Mucosa of rectum (tissue), 2 donors: ENCODE measurements at regions not wholly inside any gene's neighbourhood (a gene's known extent, or its start where the extent isn't known, plus 50 kb on each side); places are given as distances from the start of the nearest gene placed in this dataset.
A peak's percentile ranks its signal among the peaks of the same experiment; 100 is the strongest.

Source experiments
- H3K27ac ChIP-seq, 2 donors: one replicate each; pipeline ENCODE4 v1.7.0; 2013; ENCODE audit warnings: inconsistent platforms in 2 of 2, low read depth in 2 of 2, low read length in 2 of 2
- H3K27me3 ChIP-seq, 2 donors: one replicate each; pipeline ENCODE4 v1.7.0; 2013; ENCODE audit warnings: low read length in 2 of 2; ENCODE audit not compliant: control insufficient read depth in 2 of 2, insufficient read depth in 2 of 2
- H3K36me3 ChIP-seq, 2 donors: one replicate each; pipeline ENCODE4 v1.7.0; 2013; ENCODE audit warnings: low read length in 2 of 2; ENCODE audit not compliant: control insufficient read depth in 2 of 2, insufficient read depth in 2 of 2
- H3K4me1 ChIP-seq, 2 donors: one replicate each; pipeline ENCODE4 v1.7.0; 2013; ENCODE audit warnings: low read length in 2 of 2, mild to moderate bottlenecking in 1 of 2; ENCODE audit not compliant: control insufficient read depth in 2 of 2, insufficient read depth in 2 of 2
- H3K4me3 ChIP-seq, 2 donors: one replicate each; pipeline ENCODE4 v1.7.0; 2013; ENCODE audit warnings: low read length in 2 of 2
- H3K9ac ChIP-seq, 2 donors: one replicate each; pipeline ENCODE4 v1.7.0; 2013; ENCODE audit warnings: low read length in 2 of 2, low read depth in 1 of 2, mild to moderate bottlenecking in 1 of 2
- H3K9me3 ChIP-seq, 2 donors: one replicate each; pipeline ENCODE4 v1.7.0; 2013; ENCODE audit warnings: low read length in 2 of 2; ENCODE audit not compliant: control insufficient read depth in 2 of 2
- donor health status: healthy.
- donor health status: Normal muscosa, but diverticular disease.

DNA sequence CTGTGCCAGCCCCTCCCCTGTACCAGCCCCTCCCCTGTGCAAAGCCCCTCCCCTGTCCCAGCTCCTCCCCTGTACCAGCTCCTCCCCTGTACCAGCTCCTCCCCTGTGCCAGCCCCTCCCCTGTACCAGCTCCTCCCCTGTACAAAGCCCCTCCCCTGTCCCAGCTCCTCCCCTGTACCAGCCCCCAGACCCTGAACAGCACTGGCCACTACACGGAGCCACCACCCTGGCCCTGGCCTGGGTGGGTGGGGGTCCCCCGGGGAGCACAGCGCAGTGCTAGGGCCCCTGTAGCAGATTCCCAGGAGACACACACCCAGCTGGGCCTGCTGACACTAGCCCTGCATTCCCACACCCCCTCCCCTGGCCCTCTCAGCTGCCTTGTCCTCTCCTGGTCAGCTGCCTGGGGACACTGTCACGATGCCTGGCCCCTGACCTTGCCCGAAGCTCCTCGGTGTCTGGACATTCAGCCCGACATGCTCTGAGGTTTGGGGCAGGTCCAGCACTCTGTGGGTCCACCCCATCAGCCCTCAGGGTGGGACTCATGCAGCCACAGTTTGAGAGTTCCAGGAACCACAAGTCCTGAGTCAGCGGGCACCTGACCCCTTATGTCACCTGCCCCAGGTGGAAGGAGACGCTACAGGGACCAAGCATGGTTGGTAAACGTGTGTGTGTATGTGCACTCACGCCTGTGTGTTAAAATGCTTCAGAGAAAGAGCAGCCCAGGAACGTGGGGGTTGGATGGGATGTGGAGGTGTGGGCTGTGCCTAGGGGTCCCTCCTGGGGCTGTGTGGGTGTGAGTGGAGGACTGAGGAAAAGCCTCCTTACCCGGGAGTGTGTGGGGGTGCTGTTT, 114.2 kb downstream of the METRNL start:
- H3K27ac ChIP-seq: no peak overlapping the region
- no peaks in the 10 kb centered on the region for H3K9me3 ChIP-seq
- peaks cover 0 to under 1% of the 10 kb centered on the region in 2 donors for H3K4me1 ChIP-seq

DNA sequence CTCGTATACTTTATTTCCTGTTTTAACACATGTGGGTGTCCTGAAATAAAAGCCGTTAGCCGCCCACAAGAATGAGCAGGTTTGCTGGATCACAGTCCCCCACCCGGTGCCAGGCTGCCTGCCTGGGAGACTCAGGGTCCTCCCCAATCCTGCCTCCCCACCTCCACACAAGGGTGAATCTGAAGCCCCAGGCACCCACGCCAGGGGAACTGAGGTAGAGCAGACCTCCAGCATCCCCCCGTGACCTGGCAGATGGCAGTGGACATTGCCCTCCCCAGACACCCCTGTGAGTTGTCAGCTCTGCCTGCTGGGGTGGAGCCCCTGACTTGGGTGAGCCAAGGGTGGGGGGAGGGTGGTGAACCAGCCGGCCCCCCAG, 114.8 kb downstream of the METRNL start:
- Histone ChIP-seq H3K27me3 (no peaks in the 10 kb centered on the region), H3K27ac (no peak overlapping the region), H3K4me1 (peaks cover 0 to 3% of the 10 kb centered on the region in 2 donors), H3K4me3 (no peak overlapping the region), H3K36me3 (no peaks in the 10 kb centered on the region), H3K9me3 (no peaks in the 10 kb centered on the region), H3K9ac (no peak overlapping the region)

More for the DNA sequence above, 114.2 kb downstream of the METRNL start:
- H3K36me3 ChIP-seq: no peaks in the 10 kb centered on the region
- H3K9ac ChIP-seq: no peak overlapping the region
- H3K27me3 ChIP-seq: no peaks in the 10 kb centered on the region
- H3K4me3 ChIP-seq: no peak overlapping the region

DNA sequence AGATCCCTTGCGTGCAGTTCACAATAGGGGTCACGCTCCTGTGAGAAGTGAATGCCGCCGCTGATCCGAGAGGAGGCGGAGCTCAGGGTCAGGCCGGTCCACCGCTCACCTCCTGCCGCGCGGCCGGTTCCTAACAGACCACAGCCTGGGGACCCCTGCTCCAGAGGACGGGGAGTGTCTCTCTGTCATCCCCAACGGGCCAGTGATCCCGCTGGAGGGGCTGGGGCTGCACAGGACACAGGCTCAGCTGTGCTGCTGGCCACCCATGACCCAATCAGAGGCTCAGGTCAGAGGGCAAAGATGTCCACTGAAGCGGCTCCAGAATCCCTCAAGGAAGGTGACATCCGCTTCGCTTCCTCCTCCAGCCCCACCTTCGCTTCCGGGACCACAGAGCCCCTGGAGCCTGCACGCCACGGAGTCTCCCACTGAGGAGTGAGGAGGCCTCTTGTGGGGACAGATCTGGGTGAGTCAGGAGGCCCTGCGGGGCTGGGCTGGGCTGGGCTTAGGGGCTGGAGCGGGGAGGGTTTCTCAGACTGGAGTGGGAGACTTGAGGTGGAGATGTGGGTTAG, 115.4 kb downstream of the METRNL start:
- H3K27ac ChIP-seq: no peak overlapping the region
- H3K4me1 ChIP-seq: peaks cover 0 to 6% of the 10 kb centered on the region in 2 donors

DNA sequence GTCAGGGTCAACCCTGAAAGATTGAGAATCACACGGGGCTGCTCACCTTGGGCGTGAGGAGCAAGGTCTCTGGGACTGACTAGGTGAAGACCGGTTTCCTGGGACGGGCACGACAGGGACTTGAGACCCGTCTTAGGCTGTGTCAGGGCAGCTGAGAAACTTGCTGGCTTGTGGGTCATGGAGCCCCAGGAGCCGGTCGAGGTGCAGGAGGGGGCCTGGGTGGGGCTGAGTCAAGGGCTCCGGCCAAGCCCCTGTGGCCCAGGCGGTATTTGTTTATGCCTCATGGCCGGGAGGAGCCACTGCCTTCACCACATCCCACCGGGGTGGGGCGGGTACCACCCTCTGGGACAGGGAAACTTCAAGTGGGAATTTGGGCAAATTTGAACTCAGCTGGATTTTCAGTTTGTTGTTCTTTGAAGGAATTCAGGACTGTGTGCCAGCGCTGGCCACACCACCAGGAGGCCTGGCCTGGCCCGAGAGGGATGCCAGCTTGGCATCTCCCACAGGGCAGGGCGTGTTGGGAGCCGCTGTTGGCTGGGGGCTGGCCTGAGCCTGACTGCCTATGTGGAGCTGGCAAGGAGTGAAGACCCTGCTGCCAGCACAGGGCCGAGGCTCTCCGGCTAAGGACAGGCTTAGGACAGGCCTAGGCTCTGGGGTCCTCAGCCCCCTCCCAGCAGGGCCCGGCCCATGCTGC, 116.1 kb downstream of the METRNL start:
- Histone ChIP-seq H3K27me3 (no peaks in the 10 kb centered on the region), H3K36me3 (no peaks in the 10 kb centered on the region), H3K9ac (no peak overlapping the region), H3K27ac (peak overlapping the region in 1 of 2 donors; percentile 9), H3K4me1 (peaks cover 0 to 7% of the 10 kb centered on the region in 2 donors), H3K4me3 (no peak overlapping the region), H3K9me3 (no peaks in the 10 kb centered on the region)

More for the DNA sequence above, 115.4 kb downstream of the METRNL start:
- Histone ChIP-seq H3K9ac (no peak overlapping the region), H3K36me3 (no peaks in the 10 kb centered on the region), H3K4me3 (no peak overlapping the region), H3K27me3 (no peaks in the 10 kb centered on the region), H3K9me3 (no peaks in the 10 kb centered on the region)

DNA sequence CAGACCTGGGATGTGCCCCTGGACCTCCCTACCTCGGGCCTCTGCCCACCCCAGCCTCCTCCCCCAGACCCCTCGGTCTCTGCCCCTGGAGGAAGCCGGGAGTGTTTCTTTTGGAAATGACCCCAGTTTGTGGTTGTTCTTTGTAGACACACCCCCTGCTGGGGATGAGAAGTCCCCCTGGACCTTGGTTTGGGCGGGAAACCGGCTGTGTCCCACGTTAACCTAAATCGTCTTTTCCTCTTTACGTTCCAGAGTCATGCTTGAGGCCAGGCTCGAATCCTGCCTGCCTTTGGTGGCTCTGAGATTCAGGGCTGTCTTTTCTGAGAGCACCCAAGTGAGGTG, 116.6 kb downstream of the METRNL start:
- Histone ChIP-seq H3K36me3 (no peaks in the 10 kb centered on the region), H3K4me1 (peaks cover 0 to 10% of the 10 kb centered on the region in 2 donors)

DNA sequence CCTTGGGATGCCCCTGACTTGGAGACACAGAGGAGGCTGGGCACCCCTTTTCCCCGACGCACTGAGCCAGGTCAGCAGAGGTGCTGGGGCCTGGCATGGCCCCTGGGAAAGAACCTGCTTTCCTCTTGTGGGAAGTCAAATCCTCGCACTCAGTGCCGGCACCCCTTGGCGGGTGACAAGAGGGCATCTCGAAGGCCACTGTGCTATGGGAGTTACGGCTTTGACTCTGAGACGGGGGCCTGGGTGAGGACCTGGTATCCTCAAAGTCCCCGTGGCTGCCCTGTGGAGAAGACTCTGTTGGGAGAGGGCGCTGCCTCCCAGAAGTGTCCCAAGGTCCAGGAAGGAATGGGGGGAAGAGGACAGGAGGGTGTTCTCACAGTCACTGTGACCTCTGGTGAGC, 117.0 kb downstream of the METRNL start:
- no peak overlapping the region for H3K27ac ChIP-seq
- H3K4me1 ChIP-seq: peaks cover 0 to 10% of the 10 kb centered on the region in 2 donors
- no peak overlapping the region for H3K9ac ChIP-seq
- no peaks in the 10 kb centered on the region for H3K27me3 ChIP-seq
- no peaks in the 10 kb centered on the region for H3K9me3 ChIP-seq
- no peak overlapping the region for H3K4me3 ChIP-seq
- H3K36me3 ChIP-seq: no peaks in the 10 kb centered on the region

More for the DNA sequence above, 116.6 kb downstream of the METRNL start:
- H3K27ac ChIP-seq: no peak overlapping the region
- no peaks in the 10 kb centered on the region for H3K27me3 ChIP-seq
- no peak overlapping the region for H3K4me3 ChIP-seq
- H3K9ac ChIP-seq: no peak overlapping the region
- no peaks in the 10 kb centered on the region for H3K9me3 ChIP-seq

DNA sequence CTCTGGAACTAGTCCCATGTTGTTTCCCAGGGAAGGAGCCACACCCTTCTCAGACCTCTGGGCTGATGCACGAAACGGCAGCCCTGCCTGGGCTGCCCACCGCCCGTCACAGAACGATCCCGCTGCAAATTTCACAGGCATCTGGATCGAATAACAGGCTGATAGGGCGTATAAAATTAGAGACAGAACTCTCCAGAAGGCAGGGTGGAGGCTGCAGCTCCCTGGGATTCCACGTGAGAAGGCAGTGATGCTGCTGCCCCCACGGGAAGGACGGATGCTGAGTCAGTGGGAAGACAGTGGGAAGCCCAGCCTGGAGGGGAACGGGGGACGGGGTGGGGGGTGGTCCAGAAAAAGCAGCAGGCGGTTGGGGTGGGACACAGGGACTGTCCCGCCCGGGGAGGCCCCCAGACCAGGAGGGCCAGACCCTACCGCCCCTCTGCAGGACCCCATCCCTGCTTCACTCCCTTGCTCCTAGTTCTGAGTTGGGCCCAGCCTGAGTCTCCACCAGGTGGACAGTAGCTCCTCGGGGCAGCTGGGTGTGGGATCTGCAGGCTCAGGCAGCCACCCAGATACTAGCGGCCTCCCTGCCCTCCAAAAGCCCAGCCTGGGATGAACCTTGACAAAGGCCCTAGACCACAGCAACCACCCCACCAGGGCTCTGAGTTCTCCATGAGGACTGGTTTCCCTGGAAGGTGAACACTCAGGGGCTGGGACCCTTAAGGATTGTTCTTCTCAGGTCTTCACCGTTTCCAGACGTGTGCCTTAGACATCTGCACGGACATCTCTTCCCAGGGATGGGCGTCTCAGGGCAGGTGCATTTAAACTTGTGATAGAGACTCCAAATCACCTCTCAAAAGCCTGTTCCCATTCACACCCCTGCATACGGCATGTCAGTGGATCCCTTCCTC, 117.8 kb downstream of the METRNL start:
- Histone ChIP-seq H3K9ac (no peak overlapping the region), H3K9me3 (no peaks in the 10 kb centered on the region), H3K27me3 (no peaks in the 10 kb centered on the region), H3K4me3 (no peak overlapping the region), H3K27ac (no peak overlapping the region), H3K36me3 (no peaks in the 10 kb centered on the region), H3K4me1 (peaks cover 0 to 10% of the 10 kb centered on the region in 2 donors)

DNA sequence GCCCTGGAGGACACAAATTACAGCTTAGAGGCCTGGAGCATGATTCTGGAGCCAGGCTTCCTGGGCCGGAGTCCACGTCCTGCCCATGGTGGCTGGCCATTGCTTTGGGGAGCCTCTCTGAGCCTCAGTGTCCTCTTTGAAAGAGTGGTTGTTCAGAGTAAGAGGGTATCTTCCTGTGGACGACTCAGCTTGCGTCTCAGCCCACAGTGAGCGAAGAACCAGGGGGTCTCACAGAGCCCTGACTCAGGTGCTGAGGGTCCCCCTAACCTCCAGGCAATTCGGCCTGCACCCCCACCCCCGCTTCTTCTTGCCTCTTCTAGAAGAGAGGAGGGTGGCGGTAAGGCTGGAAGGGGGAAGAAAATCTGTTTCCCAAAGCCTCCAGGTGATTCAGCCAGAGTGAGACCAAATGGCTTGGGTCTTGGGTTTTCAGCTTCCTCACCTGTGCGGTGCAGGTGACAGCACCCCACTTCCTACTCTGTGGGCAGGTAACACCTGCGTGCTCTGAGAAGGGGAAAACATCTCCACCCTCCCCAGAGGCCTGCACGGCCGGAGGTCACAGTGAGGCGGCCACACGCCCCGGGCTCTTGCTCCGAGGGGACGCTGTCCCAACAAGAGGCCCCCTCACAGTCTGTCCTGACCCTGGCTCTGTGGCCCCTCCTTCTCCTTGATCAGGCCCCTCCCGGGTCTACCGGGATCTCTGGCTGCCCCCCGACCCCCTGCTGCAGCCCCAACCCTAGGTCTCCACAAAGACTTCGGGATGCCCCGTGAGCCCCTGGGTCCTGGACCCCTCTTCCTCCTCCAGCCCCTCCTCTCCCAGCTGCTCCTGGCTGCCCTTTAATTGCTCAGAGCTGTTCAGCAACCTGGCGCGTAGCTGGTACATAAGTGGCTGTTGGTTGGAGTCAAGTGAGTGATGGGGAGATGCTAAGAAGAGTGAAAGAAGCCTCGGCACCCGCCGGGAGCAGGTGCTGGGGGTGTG, 119.2 kb downstream of the METRNL start:
- Histone ChIP-seq H3K9me3 (no peaks in the 10 kb centered on the region), H3K27ac (peak overlapping the region; percentile 56 to 82), H3K4me3 (peak overlapping the region in 1 of 2 donors; percentile 41), H3K9ac (no peak overlapping the region), H3K27me3 (no peaks in the 10 kb centered on the region), H3K36me3 (no peaks in the 10 kb centered on the region), H3K4me1 (peaks cover 10% of the 10 kb centered on the region in 2 donors)
